HS-5 (cell line): ENCODE measurements at regions not wholly inside any gene's neighbourhood (a gene's known extent, or its start where the extent isn't known, plus 50 kb on each side); places are given as distances from the start of the nearest gene placed in this dataset.

Source experiments
- DNase-seq: peaks from one replicate; pipeline ENCODE4 v3.0.0-alpha.2; 2012; ENCODE audit warnings: low read depth

GRCh38 chr4:138925495-138925894 lies 90.1 kb upstream of the NOCT start:
- DNase-seq, result no peak

GRCh38 chr4:138919094-138919936 lies 96.3 kb upstream of the NOCT start:
- peak; percentile 52 for DNase-seq

- DNase-seq, result no peak
Measured at GRCh38 chr4:138918169-138918869, 97.3 kb upstream of the NOCT start.

- no peak for DNase-seq
Measured at GRCh38 chr4:138916763-138917162, 98.8 kb upstream of the NOCT start.

- no peak for DNase-seq
Measured at GRCh38 chr4:138915756-138916155, 99.8 kb upstream of the NOCT start.

- no peak for DNase-seq
Measured at GRCh38 chr4:138912704-138913340, 102.8 kb upstream of the NOCT start.

GRCh38 chr4:138911909-138912703 lies 103.5 kb upstream of the NOCT start:
- no peak for DNase-seq

- no peak for DNase-seq
Measured at GRCh38 chr4:138910914-138911336, 104.7 kb upstream of the NOCT start.

- DNase-seq, result no peak
Measured at GRCh38 chr4:138910195-138910913, 105.2 kb upstream of the NOCT start.

- DNase-seq, result no peak
Measured at GRCh38 chr4:138909587-138909986, 106.0 kb upstream of the NOCT start.

GRCh38 chr4:138908134-138908533 lies 107.4 kb upstream of the NOCT start:
- no peak for DNase-seq

- no peak for DNase-seq
Measured at GRCh38 chr4:138907174-138907573, 108.4 kb upstream of the NOCT start.

GRCh38 chr4:138904793-138905192 lies 110.8 kb upstream of the NOCT start:
- DNase-seq, result no peak

GRCh38 chr4:138903185-138903584 lies 112.4 kb upstream of the NOCT start:
- no peak for DNase-seq

- DNase-seq, result no peak
Measured at GRCh38 chr4:138902705-138903104, 112.9 kb upstream of the NOCT start.

- DNase-seq, result no peak
Measured at GRCh38 chr4:138901177-138901576, 114.4 kb upstream of the NOCT start.

- DNase-seq, result no peak
Measured at GRCh38 chr4:138899999-138900398, 115.6 kb upstream of the NOCT start.

GRCh38 chr4:138898282-138898681 lies 117.3 kb upstream of the NOCT start:
- no peak for DNase-seq

GRCh38 chr4:138897811-138898226 lies 117.8 kb upstream of the NOCT start:
- peak; percentile 31 for DNase-seq

GRCh38 chr4:138894709-138895108 lies 120.9 kb upstream of the NOCT start:
- no peak for DNase-seq

GRCh38 chr4:138894011-138894410 lies 121.6 kb upstream of the NOCT start:
- DNase-seq, result no peak
